Fibroblast of upper back skin (primary cell): ENCODE measurements at regions not wholly inside any gene's neighbourhood (a gene's known extent, or its start where the extent isn't known, plus 50 kb on each side); places are given as distances from the start of the nearest gene placed in this dataset.

Experiments
- DNase-seq: peaks from one replicate; pipeline ENCODE4 v3.0.0-alpha.2; 2013

GRCh38 chr5:20266066-20266465, 278.1 kb upstream of the CDH18 start:
- peak; percentile 45 for DNase-seq

GRCh38 chr5:20262896-20263295, 274.9 kb upstream of the CDH18 start:
- no peak for DNase-seq

GRCh38 chr5:20254748-20255147, 266.7 kb upstream of the CDH18 start:
- no peak for DNase-seq

- no peak for DNase-seq
Observed at GRCh38 chr5:20248118-20248517, 260.1 kb upstream of the CDH18 start.

DNA sequence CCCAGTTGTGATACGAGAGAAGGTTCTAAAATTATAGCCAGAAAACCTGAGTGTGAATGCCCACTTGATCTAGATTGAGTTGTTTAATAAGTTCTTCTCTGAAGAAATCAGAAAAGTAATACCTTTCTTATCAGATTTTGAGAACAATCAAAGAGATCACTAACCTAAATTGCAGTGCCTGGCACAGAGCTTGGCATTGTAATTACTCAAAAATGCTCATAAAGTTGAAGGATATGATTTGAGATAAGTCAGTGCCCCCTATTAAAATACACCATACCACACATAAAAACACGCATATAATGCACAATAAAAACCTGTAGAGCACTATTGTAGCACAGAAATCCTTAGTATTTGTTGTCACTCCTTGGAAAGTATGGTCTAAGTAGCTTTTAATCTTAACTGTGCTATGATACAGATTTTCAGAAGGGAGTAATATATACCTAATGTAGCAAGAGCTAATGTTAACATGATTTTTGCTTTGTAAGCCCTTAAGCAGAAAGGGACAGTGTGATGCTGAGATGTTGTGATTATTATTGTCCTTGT, 257.5 kb upstream of the CDH18 start:
- no peak for DNase-seq

- DNase-seq, result no peak
Observed at GRCh38 chr5:20241351-20241750, 253.4 kb upstream of the CDH18 start.

GRCh38 chr5:20231040-20231439, 243.0 kb upstream of the CDH18 start:
- no peak for DNase-seq

DNA sequence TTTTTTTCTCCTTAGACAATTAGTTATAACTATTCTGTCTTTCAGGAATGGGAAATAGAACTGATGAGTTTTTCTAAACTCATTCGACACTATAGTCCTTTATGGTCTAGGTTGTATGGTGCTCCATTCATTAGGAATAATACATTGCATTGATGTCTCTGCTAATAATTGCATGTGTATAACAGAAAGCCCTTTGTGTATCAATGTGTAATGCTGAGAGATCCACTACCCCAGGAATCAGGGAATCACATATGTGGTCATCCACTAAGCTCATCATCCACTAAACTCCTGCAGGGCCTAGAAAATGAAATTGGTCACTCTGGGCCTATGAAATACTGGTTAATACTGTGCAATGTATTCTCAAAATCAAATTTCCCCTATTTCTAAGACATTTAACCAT, 242.0 kb upstream of the CDH18 start:
- no peak for DNase-seq

- DNase-seq, result peak; percentile 6
Observed at GRCh38 chr5:20229303-20230005, 241.5 kb upstream of the CDH18 start.

DNA sequence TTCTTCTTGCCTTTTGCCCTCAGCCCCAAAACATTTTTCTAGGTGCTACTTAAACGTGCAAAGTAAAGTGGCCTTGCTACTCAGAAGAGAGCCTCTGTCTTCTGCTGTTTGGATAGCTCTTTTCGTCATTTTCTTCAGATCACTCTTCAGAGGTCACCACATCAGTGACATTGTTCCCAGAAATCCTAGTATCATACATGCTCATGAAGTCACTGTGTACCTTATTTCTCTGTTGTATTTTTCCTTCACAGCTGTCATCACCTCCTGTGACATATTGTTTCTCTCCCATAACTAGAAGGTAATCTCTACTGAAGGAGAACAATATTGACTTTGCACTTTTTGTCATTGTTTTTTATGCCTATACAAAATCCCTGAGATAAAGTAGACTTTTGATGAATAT, 237.0 kb upstream of the CDH18 start:
- DNase-seq, result no peak

- DNase-seq, result peak; percentile 27
Observed at GRCh38 chr5:20224046-20224445, 236.0 kb upstream of the CDH18 start.

DNA sequence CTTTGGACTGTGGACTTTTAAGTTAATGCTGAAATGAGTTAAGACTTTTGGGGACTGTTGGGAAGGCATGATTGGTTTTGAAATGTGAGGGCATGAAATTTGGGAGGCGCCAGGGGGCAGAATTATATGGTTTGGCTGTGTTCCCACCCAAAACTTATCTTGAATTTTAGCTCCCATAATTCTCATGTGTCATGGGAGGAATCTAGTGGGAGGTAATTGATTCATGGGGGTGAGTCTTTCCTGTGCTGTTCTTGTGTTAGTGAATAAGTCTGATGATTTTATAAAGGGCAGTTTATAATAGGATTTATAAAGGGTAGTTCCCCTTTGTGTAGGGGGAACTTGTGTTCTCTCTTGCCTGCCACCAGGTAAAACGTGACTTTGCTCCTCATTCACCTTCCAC, 235.5 kb upstream of the CDH18 start:
- DNase-seq, result no peak

DNA sequence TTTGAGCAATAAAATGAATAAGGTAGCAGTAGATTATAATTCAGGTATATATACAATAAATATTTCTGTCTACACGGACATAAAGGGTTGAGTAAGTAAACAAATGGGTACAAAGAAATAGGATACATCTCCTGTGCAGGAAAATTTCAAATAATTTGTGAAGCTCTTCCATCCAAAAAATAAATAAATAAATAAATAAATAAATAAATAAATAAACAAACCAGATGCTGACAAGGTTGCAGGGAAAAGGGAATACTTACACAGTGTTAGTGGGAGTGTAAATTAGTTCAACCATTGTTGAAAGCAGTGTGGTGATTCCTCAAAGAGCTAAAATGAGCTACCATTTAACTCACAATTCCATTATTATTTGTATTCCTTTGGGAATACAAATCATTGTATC, 227.3 kb upstream of the CDH18 start:
- DNase-seq, result no peak

DNA sequence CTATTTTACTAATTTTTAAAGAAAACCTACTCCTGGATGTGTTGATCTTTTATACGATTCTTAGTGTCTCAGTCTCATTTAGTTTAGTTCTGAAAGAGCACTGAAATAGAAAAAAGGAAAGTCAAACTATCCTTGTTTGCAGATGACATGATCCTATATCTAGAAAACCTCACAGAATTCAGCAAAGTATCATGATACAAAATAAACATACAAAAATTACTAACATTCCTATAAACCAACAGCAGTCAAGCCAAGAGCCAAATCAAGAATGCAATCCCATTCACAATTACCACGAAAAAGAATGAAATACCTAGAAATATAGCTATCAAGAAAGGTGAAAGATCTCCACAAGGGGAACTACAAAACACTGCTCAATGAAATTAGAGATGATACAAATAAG, 225.8 kb upstream of the CDH18 start:
- peak; percentile 27 for DNase-seq

GRCh38 chr5:20212701-20213100, 224.7 kb upstream of the CDH18 start:
- DNase-seq, result no peak

DNA sequence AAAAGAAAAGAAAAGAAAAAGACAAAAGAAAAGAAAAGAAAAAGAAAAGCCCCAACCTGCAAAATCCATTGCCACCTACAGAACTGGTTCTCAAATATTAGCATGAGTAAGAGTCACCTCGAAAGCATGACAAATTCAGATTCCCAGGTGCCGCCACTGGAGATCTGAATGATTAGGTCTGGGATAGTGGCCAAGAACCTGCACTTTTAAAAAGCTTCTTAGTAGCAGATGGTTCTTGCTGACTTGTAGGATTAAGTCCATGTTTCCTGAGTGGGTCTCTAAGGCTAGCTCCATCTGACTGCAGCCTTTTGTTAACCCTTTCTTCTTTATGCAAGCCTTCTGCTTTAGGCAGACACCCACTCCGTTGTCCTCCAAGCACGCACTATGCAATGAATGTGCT, 178.5 kb upstream of the CDH18 start:
- DNase-seq, result peak; percentile 10

DNA sequence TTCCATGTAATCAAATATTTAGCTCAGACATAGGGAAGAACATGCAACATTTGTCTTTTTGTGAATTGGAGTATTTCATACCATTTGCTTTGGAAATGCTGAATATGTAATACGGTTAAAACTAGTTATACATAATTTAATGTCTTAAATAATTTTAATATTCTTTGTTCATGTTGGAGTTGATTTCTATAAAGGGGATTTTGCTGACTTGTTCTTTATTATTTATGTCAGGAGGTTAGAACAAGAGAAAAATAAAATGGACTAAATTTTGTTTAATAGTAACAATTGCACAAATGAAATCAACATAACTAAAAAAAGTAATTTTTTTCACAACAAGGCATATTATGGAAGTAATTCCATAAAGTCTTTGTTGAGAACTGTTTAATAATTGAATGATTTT, 170.0 kb upstream of the CDH18 start:
- DNase-seq, result no peak

DNA sequence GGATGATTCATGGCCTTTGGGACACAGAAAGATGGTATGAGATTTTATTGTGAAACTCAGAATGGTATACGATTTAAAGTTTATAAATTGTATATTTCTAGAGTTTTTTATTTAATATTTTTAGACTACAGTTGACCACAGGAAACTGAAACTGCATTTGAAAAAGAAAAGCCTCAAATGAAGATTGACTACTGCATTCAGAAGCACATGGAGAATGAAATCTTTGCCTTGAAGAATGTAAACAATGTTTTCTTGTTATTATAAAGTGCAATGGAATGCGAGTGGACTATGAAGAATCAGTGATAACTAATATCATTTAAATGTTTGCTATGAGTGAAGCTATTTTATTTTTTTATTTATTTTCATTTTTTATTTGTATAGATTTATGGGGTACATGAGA, 169.1 kb upstream of the CDH18 start:
- peak; percentile 27 for DNase-seq

GRCh38 chr5:20145240-20145639, 157.2 kb upstream of the CDH18 start:
- no peak for DNase-seq

DNA sequence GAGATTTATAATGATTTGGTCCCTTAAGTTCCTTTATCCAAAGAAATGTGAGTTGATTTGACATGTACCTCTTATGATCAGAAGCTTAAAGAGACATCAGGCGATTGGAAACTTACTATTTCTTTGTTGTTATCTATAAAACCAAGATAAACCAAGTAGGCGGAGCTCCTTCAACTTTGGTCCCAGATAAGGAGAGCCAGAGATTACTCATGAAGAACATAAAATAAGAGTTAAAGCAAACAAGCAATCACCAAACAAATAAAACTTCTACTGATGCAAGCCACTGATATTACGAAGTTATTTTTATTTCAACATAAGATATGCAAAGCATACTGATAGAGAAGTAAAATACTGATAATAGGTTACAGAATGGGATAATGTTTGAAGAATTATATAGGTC, 141.5 kb upstream of the CDH18 start:
- no peak for DNase-seq

DNA sequence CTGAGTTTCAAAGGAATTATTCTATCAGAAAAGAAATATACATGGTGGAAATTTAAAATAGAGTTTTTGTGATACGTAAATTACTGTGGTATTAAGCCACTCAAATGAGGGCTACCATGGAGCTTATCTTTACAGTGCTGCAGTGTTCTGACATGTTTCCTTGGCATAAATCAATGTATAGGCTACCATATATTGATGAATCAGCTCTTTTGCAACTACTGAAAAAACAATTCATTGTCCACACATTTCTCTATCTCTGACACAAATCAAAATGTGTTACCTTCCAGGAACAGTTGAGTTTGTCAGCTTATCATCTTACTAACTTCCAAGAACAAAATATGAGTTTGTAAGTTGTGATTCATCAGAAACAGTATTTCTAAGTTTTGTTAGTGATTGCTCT, 140.3 kb upstream of the CDH18 start:
- no peak for DNase-seq

DNA sequence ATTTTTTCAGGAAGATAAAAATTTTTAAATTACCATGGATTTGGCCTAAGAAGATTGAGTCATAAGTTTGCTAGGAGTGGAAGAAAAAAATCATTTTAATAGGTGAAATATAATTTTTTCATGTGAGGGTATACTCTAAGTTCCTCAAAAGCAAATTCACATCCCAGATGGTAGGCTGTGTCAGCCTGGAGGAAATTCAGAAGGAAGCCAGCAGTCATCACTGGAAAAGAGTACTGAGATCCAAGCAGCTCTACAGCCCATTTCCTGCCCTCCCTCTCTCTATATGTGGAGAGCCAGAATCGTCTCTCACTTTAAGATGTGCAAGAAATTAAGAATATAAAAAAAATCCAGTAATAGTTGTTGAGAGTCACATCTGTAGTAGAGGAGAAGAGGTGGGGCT, 126.5 kb upstream of the CDH18 start:
- no peak for DNase-seq

DNA sequence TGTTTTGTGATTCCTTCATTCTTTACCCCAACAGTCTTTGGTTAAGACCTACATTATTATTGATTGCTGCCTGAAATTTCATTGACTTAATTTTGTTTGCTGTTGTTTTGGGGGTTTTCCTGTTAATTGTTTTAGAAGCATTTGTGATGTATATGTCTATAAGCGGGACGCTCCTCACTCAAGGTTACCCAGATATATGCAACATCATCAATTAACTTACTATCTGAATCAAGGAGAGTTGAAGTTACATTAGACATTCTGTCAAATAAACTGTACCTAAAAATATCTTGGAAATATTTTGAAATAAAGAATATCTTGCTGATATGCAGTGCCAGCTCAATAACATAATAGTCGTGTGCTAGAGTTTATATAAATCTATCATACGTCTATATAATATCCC, 125.9 kb upstream of the CDH18 start:
- no peak for DNase-seq

DNA sequence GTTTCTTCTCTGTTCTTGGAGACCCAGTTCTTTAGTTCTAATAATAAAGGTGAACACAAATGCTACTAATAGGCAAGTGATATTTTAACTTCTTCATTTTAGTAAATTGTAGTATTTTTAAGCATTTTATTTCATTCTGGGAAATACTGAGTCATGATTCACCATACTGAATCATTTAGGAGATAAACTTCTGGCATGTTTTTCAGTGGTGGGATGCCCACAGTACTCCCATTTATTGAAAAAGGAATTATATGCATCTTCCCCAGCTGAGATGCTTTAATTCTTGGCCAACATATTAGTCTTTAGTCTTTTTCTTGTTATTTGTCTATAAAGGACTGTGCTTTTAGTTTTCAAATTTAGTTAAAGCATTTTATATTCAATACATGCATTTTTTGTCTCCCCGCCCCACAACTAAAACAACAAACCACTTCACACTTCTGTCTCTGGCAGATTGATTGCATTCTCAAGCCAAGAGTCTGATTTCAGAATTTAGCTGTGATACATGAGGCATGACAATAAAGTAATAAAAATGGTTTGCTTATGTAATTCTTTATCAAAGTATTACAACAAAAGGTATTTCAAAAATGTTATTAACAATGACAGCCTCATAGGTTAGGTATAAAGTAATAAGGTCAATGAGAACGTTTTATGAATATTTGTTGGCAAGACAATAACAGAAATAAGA, 125.2 kb upstream of the CDH18 start:
- DNase-seq, result peak; percentile 62

GRCh38 chr5:20109326-20109725, 121.3 kb upstream of the CDH18 start:
- DNase-seq, result no peak
